Neural cell (in vitro differentiated cells): ENCODE measurements at regions not wholly inside any gene's neighbourhood (a gene's known extent, or its start where the extent isn't known, plus 50 kb on each side); places are given as distances from the start of the nearest gene placed in this dataset.

Source experiments
- EP300 ChIP-seq: fragments of 450-650 bp; conservative IDR thresholded peaks from 2 replicates; pipeline ENCODE4 v1.6.1; 2014; ENCODE audit warnings: antibody characterized with exemption, mild to moderate bottlenecking, moderate library complexity; ENCODE audit not compliant: poor library complexity, severe bottlenecking
- EZH2 ChIP-seq: fragments of 200-600, 300-800 bp; shearing (Covaris generic), sonication (generic); IDR thresholded peaks from 2 replicates; pipeline ENCODE4 v1.6.1; 2014; ENCODE audit warnings: antibody characterized with exemption, low read length, borderline replicate concordance, mild to moderate bottlenecking; ENCODE audit not compliant: insufficient read depth, poor library complexity, severe bottlenecking
- POLR2AphosphoS5 ChIP-seq: IDR thresholded peaks from 2 replicates; pipeline ENCODE4 v1.6.1; 2012
- RAD21 ChIP-seq: fragments of 450-650 bp; conservative IDR thresholded peaks from 2 replicates; pipeline ENCODE4 v1.6.1; 2014; ENCODE audit warnings: antibody characterized with exemption, mild to moderate bottlenecking, moderate library complexity
- TAF1 ChIP-seq: IDR thresholded peaks from 2 replicates; pipeline ENCODE4 v1.6.1; 2012; ENCODE audit warnings: low read depth
- TF ChIP-seq, protein P1 (sequence below): fragments of 450-650 bp; IDR thresholded peaks from 2 replicates; pipeline ENCODE4 v1.5.1; 2014; ENCODE audit warnings: antibody characterized with exemption, mild to moderate bottlenecking, moderate library complexity; ENCODE audit not compliant: poor library complexity, severe bottlenecking
- TF ChIP-seq, protein P2 (sequence below): IDR thresholded peaks from 2 replicates; pipeline ENCODE4 v1.6.1; 2012; ENCODE audit warnings: borderline replicate concordance

- TF ChIP-seq, protein P1, sequence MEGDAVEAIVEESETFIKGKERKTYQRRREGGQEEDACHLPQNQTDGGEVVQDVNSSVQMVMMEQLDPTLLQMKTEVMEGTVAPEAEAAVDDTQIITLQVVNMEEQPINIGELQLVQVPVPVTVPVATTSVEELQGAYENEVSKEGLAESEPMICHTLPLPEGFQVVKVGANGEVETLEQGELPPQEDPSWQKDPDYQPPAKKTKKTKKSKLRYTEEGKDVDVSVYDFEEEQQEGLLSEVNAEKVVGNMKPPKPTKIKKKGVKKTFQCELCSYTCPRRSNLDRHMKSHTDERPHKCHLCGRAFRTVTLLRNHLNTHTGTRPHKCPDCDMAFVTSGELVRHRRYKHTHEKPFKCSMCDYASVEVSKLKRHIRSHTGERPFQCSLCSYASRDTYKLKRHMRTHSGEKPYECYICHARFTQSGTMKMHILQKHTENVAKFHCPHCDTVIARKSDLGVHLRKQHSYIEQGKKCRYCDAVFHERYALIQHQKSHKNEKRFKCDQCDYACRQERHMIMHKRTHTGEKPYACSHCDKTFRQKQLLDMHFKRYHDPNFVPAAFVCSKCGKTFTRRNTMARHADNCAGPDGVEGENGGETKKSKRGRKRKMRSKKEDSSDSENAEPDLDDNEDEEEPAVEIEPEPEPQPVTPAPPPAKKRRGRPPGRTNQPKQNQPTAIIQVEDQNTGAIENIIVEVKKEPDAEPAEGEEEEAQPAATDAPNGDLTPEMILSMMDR: no peak
- TF ChIP-seq EZH2 (no peak), POLR2AphosphoS5 (no peak), TAF1 (no peak), EP300 (no peak), RAD21 (no peak)
- TF ChIP-seq, protein P2, sequence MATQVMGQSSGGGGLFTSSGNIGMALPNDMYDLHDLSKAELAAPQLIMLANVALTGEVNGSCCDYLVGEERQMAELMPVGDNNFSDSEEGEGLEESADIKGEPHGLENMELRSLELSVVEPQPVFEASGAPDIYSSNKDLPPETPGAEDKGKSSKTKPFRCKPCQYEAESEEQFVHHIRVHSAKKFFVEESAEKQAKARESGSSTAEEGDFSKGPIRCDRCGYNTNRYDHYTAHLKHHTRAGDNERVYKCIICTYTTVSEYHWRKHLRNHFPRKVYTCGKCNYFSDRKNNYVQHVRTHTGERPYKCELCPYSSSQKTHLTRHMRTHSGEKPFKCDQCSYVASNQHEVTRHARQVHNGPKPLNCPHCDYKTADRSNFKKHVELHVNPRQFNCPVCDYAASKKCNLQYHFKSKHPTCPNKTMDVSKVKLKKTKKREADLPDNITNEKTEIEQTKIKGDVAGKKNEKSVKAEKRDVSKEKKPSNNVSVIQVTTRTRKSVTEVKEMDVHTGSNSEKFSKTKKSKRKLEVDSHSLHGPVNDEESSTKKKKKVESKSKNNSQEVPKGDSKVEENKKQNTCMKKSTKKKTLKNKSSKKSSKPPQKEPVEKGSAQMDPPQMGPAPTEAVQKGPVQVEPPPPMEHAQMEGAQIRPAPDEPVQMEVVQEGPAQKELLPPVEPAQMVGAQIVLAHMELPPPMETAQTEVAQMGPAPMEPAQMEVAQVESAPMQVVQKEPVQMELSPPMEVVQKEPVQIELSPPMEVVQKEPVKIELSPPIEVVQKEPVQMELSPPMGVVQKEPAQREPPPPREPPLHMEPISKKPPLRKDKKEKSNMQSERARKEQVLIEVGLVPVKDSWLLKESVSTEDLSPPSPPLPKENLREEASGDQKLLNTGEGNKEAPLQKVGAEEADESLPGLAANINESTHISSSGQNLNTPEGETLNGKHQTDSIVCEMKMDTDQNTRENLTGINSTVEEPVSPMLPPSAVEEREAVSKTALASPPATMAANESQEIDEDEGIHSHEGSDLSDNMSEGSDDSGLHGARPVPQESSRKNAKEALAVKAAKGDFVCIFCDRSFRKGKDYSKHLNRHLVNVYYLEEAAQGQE: no peak
These were observed 647.2 kb upstream of the CDH2 start for GRCh38 chr18:28824183-28824574.
